ENCODE measurements at regions not wholly inside any gene's neighbourhood (a gene's known extent, or its start where the extent isn't known, plus 50 kb on each side); places are given as distances from the start of the nearest gene placed in this dataset.

GRCh38 chr7:86970986-86971385 is 88.5 kb downstream of the ELAPOR2 start:
- H3K9me1 ChIP-seq (replicated peaks; ENCODE audit: control insufficient read depth, extremely low read depth, insufficient read depth, low read length), result peaks cover 2% of the 10 kb centered on the region
- H3K27ac ChIP-seq (ENCODE audit: insufficient read depth, low read depth, low read length), result no peak overlapping the region
- H3K9me3 ChIP-seq (replicated peaks; ENCODE audit: control insufficient read depth, insufficient read depth, low read length), result no peaks in the 10 kb centered on the region
- H3K9ac ChIP-seq (replicated peaks; ENCODE audit: extremely low read depth, insufficient read depth, low read length), result no peak overlapping the region
- H2AFZ ChIP-seq (ENCODE audit: low read depth, low read length), result no peak overlapping the region
- H3K4me2 ChIP-seq (ENCODE audit: insufficient read depth, low read length), result no peak overlapping the region
- dilution Hi-C loops (cut with MboI; ENCODE audit: extremely low pct_ligation_motif_present, low sequenced_read_pairs) (no loop called here), intact Hi-C loops (cut with micrococcal nuclease) (no loop called here)
- DNase-seq (ENCODE audit: low read depth, low spot score), result no peak
- TF ChIP-seq JUN (IDR thresholded peaks at IDR 0.05; ENCODE audit: borderline replicate concordance, insufficient read depth, insufficient read length, low read depth) (no peak), POLR2AphosphoS5 (IDR thresholded peaks at IDR 0.05; ENCODE audit: insufficient read depth, low read depth, low read length) (no peak), GATA2 (IDR thresholded peaks at IDR 0.05; ENCODE audit: insufficient read depth, insufficient read length, low read depth, low read length) (no peak), FOS (IDR thresholded peaks at IDR 0.05; ENCODE audit: borderline replicate concordance, insufficient read depth, low read length) (no peak), MAX (IDR thresholded peaks at IDR 0.05; ENCODE audit: insufficient read depth, insufficient read length) (no peak), EZH2 (IDR thresholded peaks at IDR 0.05; ENCODE audit: borderline replicate concordance, low read depth, low read length, severe bottlenecking) (no peak), CTCF (IDR thresholded peaks at IDR 0.05; ENCODE audit: extremely low read depth in 1 of 2, insufficient read depth in 1 of 2, low read depth in 1 of 2, low read length in 2 of 2) (no peak), MYC (IDR thresholded peaks at IDR 0.05; ENCODE audit: low read depth, low read length) (no peak), POLR2A (IDR thresholded peaks at IDR 0.05; ENCODE audit: low read depth, low read length) (no peak)
- no peak overlapping the region for H3K4me3 ChIP-seq (replicated peaks in 1 of 3; ENCODE audit: insufficient read depth in 1 of 3, low read depth in 1 of 3, low read length in 3 of 3)
- CTCF ChIA-PET, result interaction anchor here (1.3 kb wide), 1 partner anchor 22 kb away, joined by 4 read pairs; no protein-coding TSS in a partner anchor
- FAIRE-seq, result no peak
- no peaks in the 10 kb centered on the region for H3K27me3 ChIP-seq (ENCODE audit: control insufficient read depth in 2 of 2, insufficient read depth in 2 of 2, low read length in 2 of 2)
- no peaks in the 10 kb centered on the region for H3K4me1 ChIP-seq (ENCODE audit: control insufficient read depth, extremely low read depth, insufficient read depth, low read length)
- H4K20me1 ChIP-seq (replicated peaks; ENCODE audit: control insufficient read depth, extremely low read depth, insufficient read depth, low read length), result peaks cover 8% of the 10 kb centered on the region
- no TSS peak for BruUV-seq (replicated peaks)
- POLR2A ChIA-PET, result no interaction called here
- H3K79me2 ChIP-seq (ENCODE audit: control insufficient read depth, insufficient read depth, low read length), result no peaks in the 10 kb centered on the region
- H3K36me3 ChIP-seq (ENCODE audit: control insufficient read depth in 2 of 2, extremely low read depth in 1 of 2, insufficient read depth in 2 of 2, low read length in 2 of 2), result no peaks in the 10 kb centered on the region

Measured in endothelial cell of umbilical vein (primary cell).